RWPE1 (cell line): ENCODE measurements at regions not wholly inside any gene's neighbourhood (a gene's known extent, or its start where the extent isn't known, plus 50 kb on each side); places are given as distances from the start of the nearest gene placed in this dataset.
"Not testable (repeated sequence)": the region's sequence is repeated elsewhere in the genome, so short reads cannot be mapped to it uniquely, and the experiment has no call there.

Experiments
- CTCF ChIA-PET: fragments of 350-600 bp; sonication (Branson Sonifier 250); formaldehyde crosslinking; extraction: SDS; loops from one replicate; lab custom pipeline; 2021; lab: Yijun Ruan, JAX
- POLR2A ChIA-PET: fragments of 400-600 bp; formaldehyde crosslinking; extraction: SDS; loops from one replicate; lab custom pipeline; 2020; ENCODE audit warnings: antibody characterized with exemption; ENCODE audit not compliant: low non-redundant PET; lab: Yijun Ruan, JAX
- DNase-seq: peaks from one replicate; pipeline ENCODE4 v3.0.0; 2012; ENCODE audit warnings: low spot score
- H3K27ac ChIP-seq: fragments of 450-650 bp; 2 replicates; pipeline ENCODE4 v1.5.1; 2017
- CTCF ChIP-seq: fragments of 450-650 bp; conservative IDR thresholded peaks from 2 replicates; pipeline ENCODE4 v1.5.1; 2017; ENCODE audit warnings: low read depth, mild to moderate bottlenecking

- no peak overlapping the region for H3K27ac ChIP-seq
- no peak for DNase-seq
- TF ChIP-seq CTCF = no peak
- POLR2A ChIA-PET = no interaction called here
- CTCF ChIA-PET = no interaction called here
Measured at GRCh38 chr16:65745201-65745708, 621.2 kb upstream of the CDH5 start.

GRCh38 chr16:65744401-65744800 lies 622.1 kb upstream of the CDH5 start:
- ChIA-PET CTCF (no interaction called here), POLR2A (no interaction called here)
- no peak for TF ChIP-seq CTCF
- H3K27ac ChIP-seq = no peak overlapping the region
- DNase-seq = no peak

- DNase-seq = no peak
- ChIA-PET CTCF (no interaction called here), POLR2A (no interaction called here)
- H3K27ac ChIP-seq = no peak overlapping the region
- no peak for TF ChIP-seq CTCF
Measured at GRCh38 chr16:65743558-65743957, 621.7 kb upstream of the CDH11 start.

GRCh38 chr16:65740711-65741110 lies 618.8 kb upstream of the CDH11 start:
- TF ChIP-seq CTCF = no peak
- ChIA-PET POLR2A (no interaction called here), CTCF (no interaction called here)
- DNase-seq = no peak
- H3K27ac ChIP-seq = no peak overlapping the region

GRCh38 chr16:65739518-65739917 lies 617.7 kb upstream of the CDH11 start:
- ChIA-PET CTCF (interaction anchor here (0.7 kb wide), 1 partner anchor 436 kb away, joined by 3 read pairs; no protein-coding TSS in a partner anchor), POLR2A (no interaction called here)
- no peak for DNase-seq
- no peak overlapping the region for H3K27ac ChIP-seq
- no peak for TF ChIP-seq CTCF

GRCh38 chr16:65737831-65738230 lies 616.0 kb upstream of the CDH11 start:
- POLR2A ChIA-PET = no interaction called here
- no peak for TF ChIP-seq CTCF
- no peak for DNase-seq
- CTCF ChIA-PET = no interaction called here
- no peak overlapping the region for H3K27ac ChIP-seq

- CTCF ChIA-PET, H3K27ac ChIP-seq, DNase-seq, POLR2A ChIA-PET: not testable (repeated sequence)
Measured at GRCh38 chr16:65735615-65736014, 613.8 kb upstream of the CDH11 start.
